Ishikawa (cell line): ENCODE measurements at regions not wholly inside any gene's neighbourhood (a gene's known extent, or its start where the extent isn't known, plus 50 kb on each side); places are given as distances from the start of the nearest gene placed in this dataset.

Source experiments
- CEBPB ChIP-seq: IDR thresholded peaks from 2 replicates; pipeline ENCODE4 v1.6.1; 2012
- CREB1 ChIP-seq: IDR thresholded peaks from 2 replicates; pipeline ENCODE4 v1.6.1; 2012; ENCODE audit warnings: low read depth
- EGR1 ChIP-seq: IDR thresholded peaks from 2 replicates; pipeline ENCODE4 v1.6.1; 2012
- EP300 ChIP-seq: IDR thresholded peaks from 2 replicates; pipeline ENCODE4 v1.6.1; 2012; ENCODE audit warnings: borderline replicate concordance
- RAD21 ChIP-seq: IDR thresholded peaks from 2 replicates; pipeline ENCODE4 v1.6.1; 2012; ENCODE audit warnings: low read depth
- YY1 ChIP-seq: IDR thresholded peaks from 2 replicates; pipeline ENCODE4 v1.6.1; 2012; ENCODE audit warnings: low read depth
- ZBTB7A ChIP-seq: IDR thresholded peaks from 2 replicates; pipeline ENCODE4 v1.6.1; 2012; ENCODE audit warnings: low read depth

GRCh38 chr10:125216861-125217260 lies 56.5 kb upstream of the CTBP2 start:
- TF ChIP-seq YY1 (no peak), CREB1 (no peak), CEBPB (no peak), ZBTB7A (no peak), RAD21 (no peak), EGR1 (no peak), EP300 (no peak)
